Activated CD4-positive, alpha-beta T cell treated with anti-CD3 and anti-CD28 coated beads for 24 hours (primary cell): ENCODE measurements at regions not wholly inside any gene's neighbourhood (a gene's known extent, or its start where the extent isn't known, plus 50 kb on each side); places are given as distances from the start of the nearest gene placed in this dataset.
"Not testable (repeated sequence)": the region's sequence is repeated elsewhere in the genome, so short reads cannot be mapped to it uniquely, and the experiment has no call there.

Source experiments
- DNase-seq, 2 donors: peaks; one replicate each; pipeline ENCODE4 v3.0.0-alpha.2; 2020; ENCODE audit warnings: low read depth in 2 of 2

DNA sequence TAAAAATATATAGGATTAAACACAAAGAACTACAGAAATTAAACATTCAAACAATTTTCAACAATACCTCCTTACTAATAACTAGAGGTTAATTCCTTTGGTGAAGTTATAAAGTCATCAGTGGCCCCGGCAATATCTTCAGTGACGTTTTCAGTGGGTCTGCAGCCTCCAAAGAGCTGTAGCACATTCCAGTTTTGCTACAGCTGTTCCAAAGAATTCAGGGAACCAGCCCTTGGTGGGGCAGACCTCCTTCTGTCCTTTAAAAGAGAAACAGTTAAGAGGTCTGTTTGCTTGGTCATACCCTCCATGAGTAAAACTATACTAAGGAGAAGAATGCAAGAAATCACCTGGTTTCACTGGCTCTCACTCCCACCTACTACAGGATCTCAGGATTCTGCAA lies 99.2 kb upstream of the ZDHHC17 start:
- no peak for DNase-seq

DNA sequence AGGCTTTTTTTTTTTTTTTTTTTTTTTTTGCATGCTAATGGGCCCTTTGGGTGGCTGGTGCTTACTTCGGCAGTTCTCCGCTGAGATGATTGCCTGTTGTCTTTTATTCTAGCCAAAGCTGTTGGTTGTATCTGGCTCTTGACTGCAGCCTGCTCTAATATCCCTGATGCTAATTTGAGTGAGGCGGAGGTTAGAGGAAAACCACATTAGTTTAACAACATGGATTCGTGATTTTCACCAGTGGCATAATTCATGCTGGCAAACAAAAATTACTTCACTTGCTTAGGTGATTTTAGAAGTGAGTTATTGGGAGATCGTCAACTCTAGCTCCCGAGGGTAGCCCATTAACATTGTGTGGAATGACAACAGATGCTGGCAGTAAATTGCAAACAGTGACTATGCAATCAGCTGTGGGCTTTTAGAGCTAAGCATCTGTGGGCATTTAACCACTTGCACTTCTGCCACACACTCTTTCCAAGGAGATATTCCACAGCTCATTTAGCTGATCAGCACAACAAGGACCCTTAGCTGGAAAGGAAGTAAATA lies 97.6 kb upstream of the ZDHHC17 start:
- no peak for DNase-seq

DNA sequence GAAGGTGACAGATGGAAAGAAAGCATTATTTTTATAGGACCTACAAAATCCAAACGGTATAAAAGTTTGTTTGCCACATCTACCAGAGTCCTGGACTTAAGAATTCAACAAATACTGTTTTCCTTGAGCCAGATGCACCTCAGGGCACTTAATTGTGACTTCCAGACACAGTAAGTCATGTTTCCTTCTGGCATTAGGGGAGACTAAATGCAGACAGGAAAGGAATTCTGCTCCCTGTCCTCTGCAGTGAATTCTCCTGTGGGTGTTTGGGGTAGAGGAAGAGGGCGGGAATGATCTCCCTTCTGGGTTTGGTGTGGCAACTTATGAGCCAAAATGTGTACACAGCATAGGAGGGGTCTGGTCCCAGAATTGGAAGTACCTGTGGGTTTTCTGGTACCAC lies 93.9 kb upstream of the ZDHHC17 start:
- no peak for DNase-seq

DNA sequence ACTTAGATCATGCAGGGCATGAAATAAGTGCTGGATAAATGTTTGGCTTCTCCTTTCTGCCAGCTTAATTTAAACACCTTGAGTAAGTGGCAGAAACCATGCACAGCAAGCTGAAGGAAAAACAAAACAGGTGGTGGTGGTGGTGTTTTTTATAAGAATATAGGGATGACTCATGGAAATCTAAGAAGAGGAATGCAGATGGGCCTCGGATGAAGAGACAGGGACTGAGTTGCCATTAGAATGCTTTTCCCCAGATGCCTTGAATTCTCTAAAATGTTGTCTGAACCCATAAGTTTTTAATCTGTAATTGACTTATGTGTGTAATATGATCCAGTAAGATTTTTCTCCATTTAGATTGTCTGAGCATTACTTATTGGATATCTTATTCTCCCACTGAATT lies 93.1 kb upstream of the ZDHHC17 start:
- DNase-seq = no peak

DNA sequence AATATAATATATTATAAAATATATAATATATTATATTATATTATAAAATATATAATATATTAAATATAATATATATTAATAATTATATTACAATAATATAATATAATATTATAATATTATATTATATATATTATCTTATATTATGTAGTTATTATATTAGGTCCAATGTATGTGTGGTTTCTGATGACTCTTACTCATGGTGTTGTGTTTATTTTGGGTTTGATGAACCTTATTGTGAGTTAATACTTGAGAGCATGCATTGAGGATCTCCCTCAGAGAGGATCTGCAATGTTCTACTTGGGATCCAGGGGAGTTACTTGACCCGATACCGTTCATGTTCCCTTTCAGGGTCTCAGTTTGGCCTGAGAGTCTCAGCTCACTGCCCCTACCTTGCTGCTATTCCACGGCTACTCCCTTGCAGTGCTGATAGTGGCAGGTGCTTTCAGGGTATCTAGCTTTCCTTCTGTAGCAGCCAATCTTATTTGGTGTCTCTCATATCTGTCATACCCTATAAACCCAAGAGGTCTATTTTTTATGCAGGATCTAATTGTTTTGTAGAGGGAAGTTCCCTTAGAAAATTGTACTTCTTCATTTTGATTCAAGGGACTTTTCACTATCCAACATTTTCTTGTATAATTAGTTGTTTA lies 89.1 kb upstream of the ZDHHC17 start:
- DNase-seq = no peak

DNA sequence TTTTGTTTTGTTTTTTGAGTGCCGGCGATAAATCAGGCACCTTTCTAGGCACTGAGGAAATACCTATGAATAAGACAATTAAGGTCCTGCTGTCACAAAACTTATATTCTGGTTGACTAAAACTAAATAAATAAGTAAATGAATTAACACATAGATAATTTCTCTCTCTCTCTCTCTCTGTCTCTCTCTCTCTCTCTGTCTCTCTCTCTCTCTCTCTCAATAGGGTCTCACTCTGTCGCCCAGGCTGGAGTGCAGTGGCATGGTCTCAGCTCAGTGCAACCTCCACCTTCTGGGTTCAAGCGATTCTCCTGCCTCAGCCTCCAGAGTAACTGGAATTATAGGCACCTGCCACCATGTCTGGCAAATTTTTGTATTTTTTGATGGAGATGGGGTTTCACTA lies 87.7 kb upstream of the ZDHHC17 start:
- not testable (repeated sequence) for DNase-seq

DNA sequence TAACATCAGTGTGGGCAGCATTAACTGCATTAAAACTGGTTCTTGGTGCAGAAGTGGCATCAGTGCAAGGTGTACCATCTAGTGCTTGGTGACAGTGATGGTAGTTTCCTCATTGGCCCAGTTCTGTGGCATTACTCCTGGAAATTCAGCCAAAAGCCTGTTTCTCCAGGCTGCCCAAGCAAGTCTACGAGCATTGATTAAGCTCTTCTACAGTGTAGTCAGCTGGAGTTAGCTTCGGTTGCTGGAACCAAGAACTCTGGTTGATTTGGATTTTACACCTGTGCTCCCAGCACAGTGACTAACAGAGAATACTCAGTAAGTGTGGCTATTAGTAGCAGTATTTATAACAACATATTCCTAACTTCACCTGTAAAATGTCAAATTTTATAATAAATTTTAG lies 84.9 kb upstream of the ZDHHC17 start:
- no peak for DNase-seq

DNA sequence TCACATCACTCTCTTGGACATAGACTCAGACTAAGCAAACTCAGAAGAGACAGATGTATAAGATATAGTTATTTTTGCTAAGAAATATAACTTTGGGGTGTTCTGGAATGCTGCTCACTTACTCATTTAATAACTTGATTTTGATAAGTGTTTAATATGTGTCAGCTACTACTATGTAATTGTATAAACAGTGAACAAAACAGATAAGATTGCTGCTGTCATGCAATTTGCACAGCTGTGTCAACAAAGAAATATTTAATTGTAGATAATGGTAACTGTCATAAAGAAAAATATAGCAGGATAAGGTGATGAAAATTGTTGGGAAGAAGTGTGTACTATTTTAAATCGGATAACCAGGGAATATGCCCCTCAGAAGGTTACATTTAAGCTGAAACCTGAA lies 84.1 kb upstream of the ZDHHC17 start:
- DNase-seq = no peak

DNA sequence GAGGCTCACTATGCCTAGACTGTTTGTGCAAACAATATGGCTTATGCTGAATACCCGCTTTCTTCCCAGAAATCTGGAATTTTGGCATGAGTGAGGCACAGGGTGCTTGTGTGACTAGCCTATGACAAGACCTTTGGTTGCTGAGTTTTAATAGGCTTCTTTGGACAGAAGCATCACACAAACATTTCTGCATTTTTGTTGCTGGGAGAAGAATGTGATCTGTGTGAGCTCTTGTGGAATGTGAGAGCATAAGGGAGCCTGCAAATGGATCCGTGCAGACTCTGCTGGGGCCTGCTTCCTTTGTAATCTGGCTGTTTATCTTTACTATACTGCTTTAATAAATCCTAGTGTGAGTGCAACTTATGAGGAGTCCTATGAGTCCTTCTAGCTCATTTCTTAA lies 83.0 kb upstream of the ZDHHC17 start:
- no peak for DNase-seq

DNA sequence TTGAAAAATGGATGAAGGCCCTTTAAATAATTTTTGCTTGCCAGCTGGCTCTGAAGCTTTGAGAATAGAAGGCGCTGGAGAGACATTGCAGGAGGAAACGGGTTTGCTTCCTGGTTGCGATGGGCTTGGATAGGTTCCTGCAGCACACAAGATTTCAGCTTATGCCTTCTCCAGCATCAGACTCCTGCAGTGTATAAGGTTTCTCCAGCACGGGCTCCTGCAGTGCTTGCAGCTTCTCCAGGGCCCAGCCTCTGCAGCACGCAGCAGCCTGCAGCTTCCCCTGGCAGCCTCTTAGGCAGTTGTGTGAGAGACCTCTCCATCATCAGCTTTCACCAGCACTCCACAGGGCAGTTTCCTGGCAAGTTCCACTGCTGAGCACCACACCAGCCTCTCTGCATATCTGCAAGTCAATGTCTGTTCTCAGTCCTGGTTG lies 78.7 kb upstream of the ZDHHC17 start:
- DNase-seq = no peak

DNA sequence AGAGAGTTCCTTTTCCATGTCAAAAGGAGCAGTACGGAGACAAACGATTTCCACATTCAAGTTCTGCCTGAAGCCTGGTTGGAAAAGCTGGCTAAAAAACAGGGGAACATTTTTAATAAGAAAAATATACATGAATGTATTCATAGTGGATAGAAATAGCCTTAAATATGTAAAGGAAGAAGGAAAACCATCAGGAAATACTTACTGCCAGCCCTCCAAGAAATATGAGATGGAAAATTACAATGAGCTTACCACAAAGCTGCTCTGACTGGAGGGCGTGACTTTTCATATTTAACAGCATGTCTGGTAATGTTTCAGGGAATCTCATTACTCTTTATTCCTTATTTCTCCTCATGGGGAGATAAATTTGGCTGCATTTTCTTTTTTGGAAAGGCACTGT lies 75.9 kb upstream of the ZDHHC17 start:
- DNase-seq = no peak

DNA sequence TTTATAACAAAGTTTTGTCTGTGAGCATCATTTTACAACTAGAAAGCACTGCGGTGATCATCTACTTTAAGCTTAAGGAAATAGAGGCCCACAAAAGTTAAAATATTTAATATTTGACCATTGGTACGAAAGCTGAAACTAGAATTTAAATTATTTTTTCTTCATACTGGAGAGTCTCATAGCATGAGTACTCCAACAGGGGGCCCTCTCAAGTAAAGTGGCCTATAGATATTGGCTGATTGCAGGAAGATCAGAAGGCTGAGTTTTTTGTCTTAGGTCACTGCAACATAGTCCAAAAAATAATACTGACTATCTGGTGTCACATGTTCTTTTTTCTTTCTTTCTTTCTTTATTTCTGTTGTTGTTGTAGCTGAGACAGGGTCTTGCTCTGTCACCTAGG lies 75.3 kb upstream of the ZDHHC17 start:
- DNase-seq = no peak

DNA sequence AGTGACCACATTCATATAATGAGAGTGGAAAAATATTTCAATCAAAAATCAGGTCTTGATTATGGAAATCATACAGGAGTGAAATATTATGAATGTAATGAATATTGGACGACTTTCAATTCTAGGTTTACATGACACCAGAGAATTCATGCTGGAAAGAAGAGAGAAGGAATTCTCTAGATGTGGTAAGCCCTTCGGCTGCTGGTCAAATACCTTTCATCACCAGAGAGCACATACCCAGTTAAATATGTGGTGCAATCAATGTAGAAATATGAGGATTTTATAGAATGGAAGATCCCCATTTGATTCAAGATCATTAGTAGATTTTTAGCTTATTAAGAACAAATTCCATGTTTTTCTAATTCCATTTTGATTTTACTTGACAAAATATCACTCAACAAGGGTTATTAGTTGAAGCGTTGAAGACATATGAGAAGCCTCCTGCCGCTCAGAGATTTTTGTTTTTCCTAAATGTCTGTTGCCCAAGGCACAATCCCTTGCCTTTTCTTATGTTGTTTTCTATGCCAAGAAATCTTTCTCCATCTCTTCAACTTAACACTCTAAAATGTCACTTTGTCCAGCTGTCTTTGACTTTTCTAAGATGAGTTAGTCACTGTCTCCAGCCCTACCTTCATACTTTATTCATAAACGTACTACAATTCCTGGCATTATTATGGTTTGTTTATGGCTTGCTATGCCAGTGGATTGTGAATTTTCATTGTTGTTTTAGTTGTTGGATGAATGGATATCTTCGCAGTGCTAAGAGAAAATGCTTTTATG lies 72.8 kb upstream of the ZDHHC17 start:
- DNase-seq = no peak

DNA sequence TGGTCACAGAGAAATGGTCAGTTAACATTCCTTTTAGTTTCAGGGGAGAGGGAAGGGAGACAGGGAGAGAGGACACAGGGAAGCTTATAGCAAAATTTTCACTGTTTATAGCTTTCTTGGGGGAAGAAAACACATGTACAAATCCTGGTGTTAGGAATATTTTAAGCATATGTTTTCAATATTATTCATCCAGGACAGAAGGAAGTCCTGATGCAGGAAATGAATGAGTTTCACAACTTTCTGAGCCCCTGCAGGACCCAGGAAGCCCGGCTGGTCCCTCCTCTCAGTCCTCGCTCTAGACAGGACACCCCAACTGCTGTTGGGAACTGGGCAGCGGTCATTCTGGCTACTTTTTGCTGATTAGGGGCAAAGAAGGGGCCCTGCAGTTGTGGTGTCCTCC lies 71.1 kb upstream of the ZDHHC17 start:
- DNase-seq = no peak

DNA sequence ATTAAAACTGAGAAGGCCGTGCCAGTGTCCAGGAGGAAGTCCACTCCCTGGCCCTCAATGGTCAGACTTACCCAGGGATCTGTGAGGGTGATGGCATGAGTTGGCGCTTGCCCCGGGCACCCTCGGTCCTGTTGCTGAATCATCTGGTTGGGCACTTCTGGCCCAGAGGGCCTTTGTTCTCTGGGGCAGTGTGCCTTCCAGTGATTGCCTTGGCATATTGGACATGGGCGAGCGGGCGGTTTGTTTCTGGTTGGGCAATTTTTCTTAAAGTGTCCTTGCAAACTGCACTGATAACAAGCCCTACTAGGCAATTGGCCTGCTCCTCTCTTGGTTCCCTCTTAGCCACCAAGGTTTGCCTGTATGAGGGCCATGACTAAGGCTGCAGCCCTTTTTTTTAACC lies 69.5 kb upstream of the ZDHHC17 start:
- DNase-seq = no peak

DNA sequence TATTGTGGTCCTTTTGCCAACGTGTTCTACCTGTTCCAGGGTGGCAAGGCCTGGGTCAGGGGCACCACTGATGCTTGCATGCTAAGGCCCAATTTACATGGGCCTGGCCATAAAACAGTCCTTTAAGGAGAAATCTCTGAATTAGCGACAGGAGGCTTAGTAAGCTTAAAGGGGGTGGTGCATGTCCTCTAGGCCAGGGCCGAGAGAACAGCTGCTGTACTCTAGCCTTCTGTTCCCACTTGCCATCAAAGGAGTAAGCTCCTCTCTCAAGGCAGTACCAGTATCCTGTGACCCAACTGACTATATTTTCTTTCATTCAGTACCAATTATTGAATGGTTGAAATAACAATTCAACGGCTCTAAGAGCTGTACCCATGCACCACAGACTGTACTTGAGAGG lies 67.7 kb upstream of the ZDHHC17 start:
- no peak for DNase-seq

DNA sequence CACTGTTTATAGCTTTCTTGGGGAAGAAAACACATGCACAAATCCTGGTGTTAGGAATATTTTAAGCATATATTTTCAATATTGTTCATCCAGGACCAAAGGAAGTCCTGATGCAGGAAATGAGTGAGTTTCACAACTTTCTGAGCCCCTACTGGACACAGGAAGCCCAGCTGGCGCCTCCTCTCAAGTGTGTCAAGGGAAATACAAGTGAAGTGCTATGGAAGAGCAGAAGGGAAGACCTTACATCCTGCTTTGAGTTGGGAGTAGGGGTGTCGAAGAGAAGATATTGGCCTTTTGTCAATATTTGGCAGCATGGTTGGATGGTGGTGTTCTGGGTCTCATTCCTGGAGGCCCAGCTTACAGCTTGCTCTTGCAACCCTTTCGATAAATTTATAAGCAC lies 66.1 kb upstream of the ZDHHC17 start:
- no peak for DNase-seq

DNA sequence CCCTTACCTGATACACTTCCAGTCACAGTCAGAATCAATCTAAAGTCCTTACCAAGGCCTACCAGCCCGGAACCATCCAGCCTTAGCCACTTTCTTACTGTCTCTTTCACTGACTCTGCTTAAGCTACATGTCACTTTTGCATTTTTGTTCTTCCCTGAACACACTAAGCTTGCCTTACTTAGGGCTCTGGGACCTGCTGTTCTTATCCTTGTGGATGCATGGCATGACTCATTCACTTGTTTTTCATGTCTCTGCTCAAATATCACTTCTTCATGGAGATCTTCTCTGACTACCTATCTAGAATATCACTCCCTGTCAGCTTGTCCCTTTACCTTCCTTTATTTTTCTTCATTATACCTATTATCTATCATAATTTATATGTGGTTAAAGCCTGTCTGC lies 65.6 kb upstream of the ZDHHC17 start:
- no peak for DNase-seq

DNA sequence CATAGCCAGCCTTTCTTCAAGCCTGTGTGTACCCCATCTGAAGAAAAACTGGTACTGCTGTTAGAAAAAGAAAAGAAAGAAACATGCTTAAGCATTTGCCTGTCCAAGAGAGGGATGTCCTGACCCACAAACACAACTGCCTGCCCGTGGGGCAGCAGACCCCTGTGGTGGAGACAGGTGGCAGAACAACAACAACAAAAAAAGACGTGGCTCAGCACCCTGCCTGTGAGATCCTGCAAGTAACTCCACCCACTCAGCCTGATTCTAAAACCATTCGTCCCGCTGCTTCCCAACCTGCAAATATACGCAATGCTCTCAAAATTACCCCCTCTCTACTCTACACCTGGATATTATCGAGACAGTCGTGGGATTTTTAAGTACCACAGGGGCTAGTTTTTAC lies 64.9 kb upstream of the ZDHHC17 start:
- DNase-seq = no peak

DNA sequence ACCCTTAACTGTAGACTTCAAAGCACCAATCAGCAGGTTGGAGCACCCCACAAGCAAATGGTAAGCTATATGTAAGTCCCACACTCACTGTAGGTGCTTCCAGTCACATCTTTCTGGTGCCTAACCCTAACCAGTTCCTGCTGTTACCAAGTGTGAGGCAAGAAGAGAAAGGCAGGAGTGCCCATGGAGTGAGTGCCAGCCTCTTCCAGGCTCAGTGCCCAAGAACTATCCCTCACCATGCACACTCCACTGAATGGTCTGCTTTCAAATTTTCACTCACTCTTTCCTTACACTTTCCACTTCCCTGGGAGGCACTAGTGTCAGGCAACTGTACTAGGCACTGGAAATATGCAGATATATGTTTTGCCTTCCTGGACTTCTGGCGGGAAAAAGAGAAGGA lies 62.2 kb upstream of the ZDHHC17 start:
- no peak for DNase-seq

DNA sequence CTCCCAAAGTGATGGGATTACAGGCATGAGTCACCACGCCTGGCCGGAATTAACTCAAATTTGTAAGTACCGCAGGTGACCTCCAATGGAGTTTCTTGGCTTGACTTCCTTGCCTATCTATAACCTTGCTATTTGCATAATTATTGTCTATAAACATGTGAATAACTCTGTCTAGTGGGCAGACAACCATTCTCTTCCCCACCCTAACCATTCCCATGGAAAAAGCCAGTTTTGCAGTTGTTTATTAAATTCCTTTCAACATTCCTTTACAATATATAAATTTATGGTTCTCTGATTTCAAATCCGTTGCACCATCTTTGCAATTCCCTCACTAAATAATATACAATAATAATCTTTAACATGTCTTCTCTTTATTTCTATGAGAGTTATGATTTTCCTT lies 61.0 kb upstream of the ZDHHC17 start:
- DNase-seq = no peak

DNA sequence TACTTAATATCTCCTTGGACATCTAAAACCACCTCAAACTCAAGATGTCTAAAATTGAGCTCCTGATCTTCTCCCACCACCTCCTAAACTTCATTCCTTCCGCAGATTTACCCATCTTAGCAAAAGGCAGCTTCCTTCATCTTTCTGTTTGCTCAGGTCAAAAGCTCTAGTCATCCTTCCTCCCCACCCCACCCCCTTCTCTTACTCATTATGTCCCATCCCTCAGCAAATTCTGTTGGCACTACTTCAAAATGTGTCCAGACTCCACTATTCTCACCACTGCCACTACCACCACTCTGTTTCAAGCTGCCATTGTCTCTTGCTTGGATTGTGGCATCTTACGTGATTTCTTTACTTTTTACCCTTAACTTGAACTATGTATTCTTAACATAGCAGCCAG lies 59.2 kb upstream of the ZDHHC17 start:
- no peak for DNase-seq

DNA sequence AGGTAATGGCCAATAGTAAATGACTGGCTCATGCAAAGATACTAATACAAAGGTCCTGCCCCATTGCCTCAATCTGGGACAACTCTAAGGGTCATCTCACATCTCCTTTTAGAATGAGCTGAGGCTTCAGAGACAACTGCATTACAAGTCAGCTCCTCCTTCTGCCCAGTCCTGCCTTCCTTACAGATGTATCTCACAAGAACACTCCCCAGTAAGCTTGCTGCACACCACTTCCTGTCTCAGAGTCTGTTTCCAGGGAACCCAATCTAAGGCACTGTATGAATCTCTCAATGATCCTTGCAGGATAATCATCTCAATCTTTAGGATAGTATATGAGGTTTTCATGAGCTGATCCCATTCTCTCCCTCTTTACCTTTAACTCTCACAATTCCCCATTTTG lies 57.8 kb upstream of the ZDHHC17 start:
- DNase-seq = no peak

DNA sequence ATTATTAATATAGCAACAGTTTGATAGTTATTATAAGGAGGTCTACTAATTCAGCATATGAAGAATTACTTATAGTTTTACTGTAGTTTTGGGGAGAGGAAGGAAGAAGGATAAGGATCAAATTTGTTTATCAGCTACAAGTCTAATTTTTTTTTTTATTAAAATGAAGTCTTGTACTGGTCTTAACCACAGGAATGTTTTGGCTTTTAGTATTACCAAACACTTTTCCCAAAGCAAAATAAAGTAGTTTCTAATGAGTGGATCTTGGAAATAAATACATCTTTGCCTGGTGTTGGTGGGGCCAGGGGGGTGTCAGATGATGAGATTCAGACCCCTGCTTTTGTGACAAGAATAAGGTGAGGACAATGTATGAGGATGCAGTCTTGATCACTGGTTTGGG lies 57.2 kb upstream of the ZDHHC17 start:
- DNase-seq = no peak
